Glutamatergic neuron (in vitro differentiated cells): ENCODE measurements at regions not wholly inside any gene's neighbourhood (a gene's known extent, or its start where the extent isn't known, plus 50 kb on each side); places are given as distances from the start of the nearest gene placed in this dataset.
"Not testable (repeated sequence)": the region's sequence is repeated elsewhere in the genome, so short reads cannot be mapped to it uniquely, and the experiment has no call there.

Experiments
- DNase-seq: peaks from one replicate; pipeline ENCODE4 v3.0.0; 2022
- H3K27ac Mint-ChIP-seq: one replicate; pipeline ENCODE4 v1.8.0; 2020; ENCODE audit warnings: mild to moderate bottlenecking, mixed read lengths, inconsistent platforms; ENCODE audit not compliant: unreplicated experiment
- H3K27me3 Mint-ChIP-seq: one replicate; pipeline ENCODE4 v1.8.0; 2020; ENCODE audit warnings: mild to moderate bottlenecking, moderate library complexity, mixed read lengths, inconsistent platforms; ENCODE audit not compliant: unreplicated experiment
- H3K36me3 Mint-ChIP-seq: one replicate; pipeline ENCODE4 v1.8.0; 2020; ENCODE audit warnings: mild to moderate bottlenecking, mixed read lengths, inconsistent platforms; ENCODE audit not compliant: unreplicated experiment
- H3K4me1 Mint-ChIP-seq: one replicate; pipeline ENCODE4 v1.8.0; 2020; ENCODE audit warnings: mild to moderate bottlenecking, low read depth, mixed read lengths, inconsistent platforms; ENCODE audit not compliant: unreplicated experiment
- H3K4me3 Mint-ChIP-seq: one replicate; pipeline ENCODE4 v1.8.0; 2020; ENCODE audit warnings: mild to moderate bottlenecking, mixed read lengths, inconsistent platforms; ENCODE audit not compliant: unreplicated experiment
- H3K9me3 Mint-ChIP-seq: one replicate; pipeline ENCODE4 v1.8.0; 2020; ENCODE audit warnings: mild to moderate bottlenecking, moderate library complexity, mixed read lengths, inconsistent platforms; ENCODE audit not compliant: unreplicated experiment
- CTCF ChIP-seq: fragments of 200-600 bp; sonication (generic); IDR thresholded peaks from one replicate; pipeline ENCODE4 v1.5.0; 2021; ENCODE audit not compliant: partially characterized antibody, unreplicated experiment

- Mint-ChIP-seq H3K4me3 (no peak overlapping the region), H3K27me3 (no peaks in the 10 kb centered on the region), H3K9me3 (no peaks in the 10 kb centered on the region), H3K27ac (no peak overlapping the region), H3K4me1 (peaks cover 3% of the 10 kb centered on the region), H3K36me3 (no peaks in the 10 kb centered on the region)
- TF ChIP-seq CTCF: no peak
- no peak for DNase-seq
These were observed 806.8 kb downstream of the PLCL1 start for GRCh38 chr2:198611201-198611600.

- Mint-ChIP-seq H3K27ac (no peak overlapping the region), H3K9me3 (no peaks in the 10 kb centered on the region), H3K36me3 (no peaks in the 10 kb centered on the region), H3K4me3 (no peak overlapping the region), H3K4me1 (no peaks in the 10 kb centered on the region), H3K27me3 (no peaks in the 10 kb centered on the region)
- no peak for DNase-seq
- no peak for TF ChIP-seq CTCF
These were observed 800.2 kb downstream of the PLCL1 start for GRCh38 chr2:198604599-198604998.

GRCh38 chr2:198602986-198603385, 798.6 kb downstream of the PLCL1 start:
- not testable (repeated sequence) for H3K27me3 Mint-ChIP-seq, H3K9me3 Mint-ChIP-seq, DNase-seq, H3K36me3 Mint-ChIP-seq, H3K27ac Mint-ChIP-seq, H3K4me3 Mint-ChIP-seq, H3K4me1 Mint-ChIP-seq

- Mint-ChIP-seq H3K36me3 (no peaks in the 10 kb centered on the region), H3K27ac (no peak overlapping the region), H3K4me3 (no peak overlapping the region), H3K4me1 (no peaks in the 10 kb centered on the region), H3K27me3 (no peaks in the 10 kb centered on the region), H3K9me3 (no peaks in the 10 kb centered on the region)
- no peak for TF ChIP-seq CTCF
- DNase-seq: no peak
These were observed 793.3 kb downstream of the PLCL1 start for GRCh38 chr2:198597648-198598047.

GRCh38 chr2:198596985-198597384, 792.6 kb downstream of the PLCL1 start:
- no peak for TF ChIP-seq CTCF
- no peaks in the 10 kb centered on the region for H3K9me3 Mint-ChIP-seq
- no peaks in the 10 kb centered on the region for H3K27me3 Mint-ChIP-seq
- no peak for DNase-seq
- no peaks in the 10 kb centered on the region for H3K36me3 Mint-ChIP-seq
- no peak overlapping the region for H3K27ac Mint-ChIP-seq
- H3K4me1 Mint-ChIP-seq: no peaks in the 10 kb centered on the region
- no peak overlapping the region for H3K4me3 Mint-ChIP-seq

- H3K4me3 Mint-ChIP-seq: no peak overlapping the region
These were observed 791.3 kb downstream of the PLCL1 start for GRCh38 chr2:198595721-198596120.

More at GRCh38 chr2:198595721-198596120, 791.3 kb downstream of the PLCL1 start:
- Mint-ChIP-seq H3K4me1 (no peaks in the 10 kb centered on the region), H3K27ac (no peak overlapping the region), H3K36me3 (no peaks in the 10 kb centered on the region), H3K27me3 (no peaks in the 10 kb centered on the region), H3K9me3 (no peaks in the 10 kb centered on the region)
- TF ChIP-seq CTCF: no peak
- DNase-seq: no peak
